NCI-H2029 (cell line): ENCODE measurements at regions not wholly inside any gene's neighbourhood (a gene's known extent, or its start where the extent isn't known, plus 50 kb on each side); places are given as distances from the start of the nearest gene placed in this dataset.

Experiments used
- DNase-seq: peaks from one replicate; lab custom pipeline; 2025; lab: John Stamatoyannopoulos, UW

- no peak for DNase-seq
Measured at GRCh38 chr18:41829647-41830516, 125.2 kb upstream of the PIK3C3 start.

DNA sequence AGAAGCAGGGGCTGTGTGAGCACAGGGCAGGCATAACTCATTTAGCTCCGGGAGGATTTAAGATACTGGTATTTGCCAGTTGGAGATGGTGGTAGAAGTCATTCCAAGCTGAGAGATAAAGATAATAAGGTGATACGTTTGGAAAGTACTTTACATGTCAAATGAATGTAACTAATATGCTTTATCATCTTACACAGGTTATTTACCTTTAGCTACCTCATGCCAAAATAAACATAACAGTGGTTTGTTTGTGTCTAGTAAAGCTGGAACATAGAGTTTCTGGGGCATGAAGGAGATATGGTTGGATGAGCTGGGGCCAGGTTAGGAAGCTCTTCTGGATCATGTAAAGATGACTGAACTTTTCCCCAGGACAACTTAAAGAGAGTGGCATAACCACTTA, 126.9 kb upstream of the PIK3C3 start:
- peak; percentile 85 for DNase-seq

DNA sequence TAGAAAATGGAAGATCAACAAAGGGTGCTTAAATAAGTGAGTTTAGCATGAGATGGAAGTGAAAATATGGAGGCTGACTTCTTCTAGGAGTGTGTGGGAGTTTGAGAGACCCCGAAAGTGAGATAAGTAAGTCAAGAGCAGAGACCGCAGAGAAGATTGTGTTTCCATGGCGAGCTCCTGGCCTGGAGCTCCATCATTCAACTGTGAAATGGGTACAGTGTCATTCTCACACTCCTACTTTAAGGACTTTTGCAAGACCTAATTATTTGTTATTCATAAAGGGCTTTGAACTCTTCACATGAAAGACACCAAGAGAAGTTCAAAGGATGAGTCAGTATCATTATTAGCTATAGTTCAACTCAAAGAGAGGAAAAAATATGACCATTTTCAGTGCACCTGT, 134.2 kb upstream of the PIK3C3 start:
- DNase-seq, result no peak

DNA sequence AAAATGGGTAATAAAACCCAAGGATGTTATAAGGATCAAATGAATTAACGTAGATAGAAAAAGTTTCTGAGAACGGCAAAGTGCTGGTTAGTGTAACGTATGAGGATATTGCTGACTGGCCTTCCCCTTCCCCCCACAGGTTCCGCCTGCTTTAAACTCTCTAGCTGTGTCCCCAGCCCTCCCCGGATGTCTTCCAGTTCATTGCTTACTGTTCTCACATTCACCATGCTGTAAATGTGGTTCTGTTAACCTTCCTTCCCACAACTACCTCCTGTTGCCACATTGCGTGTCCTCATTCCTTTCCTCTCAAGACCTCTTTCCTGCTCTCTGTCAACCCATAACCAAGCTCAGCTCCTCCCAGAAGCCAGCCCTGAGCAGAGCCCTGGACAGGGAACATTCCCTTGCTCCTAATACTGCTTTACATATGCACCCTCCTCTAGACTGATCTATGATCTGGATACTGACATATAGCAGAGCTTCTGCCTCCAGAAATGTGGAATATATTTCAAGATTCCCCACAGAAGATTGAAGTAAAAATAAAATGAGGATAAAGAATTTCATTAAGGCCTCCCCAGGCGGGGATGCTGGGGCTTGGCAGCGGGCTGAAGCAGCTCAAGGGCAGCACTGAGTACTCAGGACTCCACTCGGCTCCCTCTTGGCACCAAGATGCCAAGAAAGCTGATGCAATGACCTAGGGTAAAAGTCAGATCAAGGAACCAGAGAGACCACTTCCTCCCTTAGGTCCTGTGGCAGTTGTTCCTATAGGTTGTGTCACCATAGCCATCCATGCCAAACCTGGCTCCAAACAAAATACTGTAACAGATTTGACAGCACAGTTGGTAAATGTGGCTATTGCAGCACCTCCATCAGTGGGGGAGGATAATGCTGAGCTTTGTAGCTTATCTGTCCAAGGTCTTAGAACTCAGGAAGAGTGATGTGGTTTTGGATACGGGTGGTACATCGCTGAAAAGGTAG, 136.4 kb upstream of the PIK3C3 start:
- no peak for DNase-seq

DNA sequence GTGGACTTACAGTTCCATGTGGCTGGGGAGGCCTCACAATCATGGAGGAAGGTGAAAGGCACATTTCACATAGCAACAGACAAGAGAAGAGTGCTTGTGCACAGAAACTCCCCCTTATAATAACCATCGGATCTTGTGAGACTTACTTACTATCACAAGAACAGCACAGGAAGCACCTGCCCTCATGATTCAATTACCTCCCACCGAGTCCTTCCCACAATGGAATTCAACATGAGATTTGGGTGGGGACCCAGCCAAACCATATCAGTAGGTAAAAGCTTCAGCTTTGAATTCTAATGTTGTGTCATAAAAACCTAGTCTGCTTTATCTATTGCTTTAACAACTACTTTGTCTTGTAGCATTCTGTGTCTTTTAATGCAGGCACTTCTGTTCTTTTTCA, 140.4 kb upstream of the PIK3C3 start:
- DNase-seq, result no peak

DNA sequence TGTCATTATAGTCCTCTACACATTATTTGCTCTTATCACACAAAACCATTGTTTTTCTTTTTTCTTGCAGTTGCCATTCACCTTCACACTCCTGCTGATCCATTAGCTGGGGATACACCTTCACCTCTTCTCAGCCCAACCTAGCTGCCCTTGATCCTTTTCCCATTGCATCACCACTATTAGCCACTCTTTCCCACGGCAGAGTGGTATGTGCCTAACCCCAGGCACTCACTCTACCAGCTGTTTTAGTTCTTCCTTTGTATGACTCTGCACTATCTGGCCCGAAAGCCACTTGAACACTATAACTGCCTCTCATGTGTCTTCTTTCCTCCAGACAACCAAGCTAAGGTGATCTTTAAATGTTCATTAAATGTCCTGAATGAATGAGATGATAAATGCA, 145.4 kb upstream of the PIK3C3 start:
- DNase-seq, result peak; percentile 11

- DNase-seq, result no peak
Measured at GRCh38 chr18:41805341-41805740, 149.7 kb upstream of the PIK3C3 start.

DNA sequence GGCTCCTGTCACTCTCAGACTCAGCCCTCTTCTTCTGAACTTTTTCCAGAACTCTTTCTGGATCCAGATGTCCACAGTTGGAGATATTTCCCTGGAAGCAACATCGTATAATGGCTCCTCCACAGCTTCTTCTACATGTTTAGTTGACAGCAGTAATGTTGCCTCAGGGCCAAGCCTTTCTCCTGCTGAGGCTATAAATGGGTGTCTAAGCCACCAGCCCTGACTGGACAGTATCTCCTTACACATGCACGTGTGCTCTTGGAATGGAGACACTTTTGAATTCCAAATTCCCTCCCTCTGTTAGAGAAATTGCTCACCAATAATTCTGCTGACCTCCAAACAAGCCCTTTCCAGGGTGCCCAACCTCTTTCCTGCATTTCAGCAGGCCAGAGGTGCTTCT, 156.2 kb upstream of the PIK3C3 start:
- no peak for DNase-seq

- no peak for DNase-seq
Measured at GRCh38 chr18:41790687-41791086, 164.3 kb upstream of the PIK3C3 start.

- no peak for DNase-seq
Measured at GRCh38 chr18:41789001-41789400, 166.0 kb upstream of the PIK3C3 start.

DNA sequence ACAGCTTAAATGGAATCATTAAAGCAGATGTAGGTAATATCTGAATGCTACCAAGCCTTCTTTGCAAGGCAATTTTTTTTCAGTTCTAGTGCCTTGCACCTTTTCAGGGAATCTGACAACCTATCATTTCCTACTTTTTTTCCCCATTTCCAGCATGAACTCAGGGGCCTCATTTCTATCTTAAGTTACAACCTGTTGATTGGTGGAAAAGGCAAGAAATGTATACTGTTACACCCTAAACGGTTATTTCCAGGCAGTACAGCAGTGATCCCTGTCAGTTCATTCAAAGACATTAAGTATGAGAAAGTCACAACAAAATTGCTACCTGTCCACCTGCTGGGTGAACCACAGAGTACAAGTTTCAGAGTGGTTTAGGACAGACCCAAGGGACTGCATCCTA, 171.2 kb upstream of the PIK3C3 start:
- no peak for DNase-seq

DNA sequence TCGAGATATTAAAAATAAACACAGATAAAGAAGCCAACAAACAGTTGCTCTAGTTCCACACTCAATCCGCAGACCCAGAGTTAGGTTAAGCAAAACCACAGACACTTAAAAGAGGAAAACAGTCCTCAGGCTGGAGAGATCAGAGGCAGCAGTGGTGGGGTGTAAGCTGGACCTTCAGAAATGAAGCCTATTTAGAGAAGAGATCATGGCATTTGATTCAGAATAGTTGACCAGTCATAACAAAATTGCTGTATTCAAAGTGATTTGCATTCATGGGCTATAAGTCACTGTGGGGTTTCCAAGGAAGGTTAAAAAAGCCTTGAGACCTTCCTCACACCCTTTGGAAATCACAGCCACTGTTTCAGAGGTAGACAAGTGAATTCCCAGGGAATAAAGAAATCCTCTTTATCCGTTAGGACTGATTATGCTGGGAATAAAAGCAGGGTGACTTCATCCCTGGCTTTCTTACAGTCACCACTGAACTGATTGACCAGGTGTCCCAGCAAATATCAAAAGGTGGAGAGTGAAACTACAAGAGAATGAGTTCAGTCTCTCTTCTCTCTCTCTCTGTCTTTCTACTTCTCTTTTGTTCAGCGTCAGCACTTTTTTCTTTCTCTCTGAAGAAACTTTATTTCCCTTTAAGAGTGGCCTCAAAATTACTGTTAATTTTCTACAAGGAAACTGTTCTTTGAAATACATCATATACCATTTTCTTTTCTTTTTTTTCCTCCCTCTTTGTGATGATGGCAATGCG, 171.8 kb upstream of the PIK3C3 start:
- DNase-seq, result no peak

DNA sequence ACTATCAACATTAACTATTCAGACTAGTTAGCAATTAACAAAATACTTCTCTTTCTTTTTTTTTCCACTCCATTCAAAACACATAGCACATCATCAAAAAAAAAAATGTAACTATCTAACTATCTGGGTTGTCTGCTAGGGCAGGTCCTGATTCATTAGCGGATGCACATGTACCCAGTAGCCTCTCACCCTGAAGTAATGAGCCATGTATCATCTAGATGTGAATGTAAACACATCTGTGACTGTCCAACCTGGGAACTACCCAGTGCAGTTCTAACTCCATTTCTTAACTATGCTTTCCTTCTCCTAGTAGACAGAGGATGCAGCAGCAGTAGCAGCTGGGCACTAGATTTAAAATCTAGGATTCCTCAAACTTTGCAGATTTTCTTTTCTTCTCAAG, 183.1 kb upstream of the PIK3C3 start:
- DNase-seq, result no peak

GRCh38 chr18:41769265-41769664, 185.8 kb upstream of the PIK3C3 start:
- DNase-seq, result no peak

GRCh38 chr18:41768467-41768866, 186.6 kb upstream of the PIK3C3 start:
- DNase-seq, result no peak

DNA sequence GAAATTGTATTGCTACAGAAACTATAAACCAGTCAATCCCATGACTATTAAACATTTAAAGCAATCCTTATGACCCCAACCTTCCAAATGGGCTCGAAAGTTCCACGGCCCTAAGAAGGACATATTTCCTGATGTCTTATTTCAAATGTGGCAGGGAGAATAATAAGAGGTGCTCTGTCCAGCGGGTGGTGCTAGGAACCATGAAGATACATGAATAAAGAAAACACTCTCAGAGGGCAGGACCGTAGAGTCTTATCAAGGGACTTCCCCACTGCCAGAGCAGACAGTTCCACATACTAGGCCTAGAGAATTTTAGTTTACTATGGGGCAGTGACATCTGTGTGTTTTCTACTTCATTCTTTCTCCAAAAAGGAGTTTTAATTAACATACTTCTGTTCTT, 187.1 kb upstream of the PIK3C3 start:
- DNase-seq, result no peak

- peak; percentile 72 for DNase-seq
Measured at GRCh38 chr18:41765460-41765859, 189.6 kb upstream of the PIK3C3 start.

DNA sequence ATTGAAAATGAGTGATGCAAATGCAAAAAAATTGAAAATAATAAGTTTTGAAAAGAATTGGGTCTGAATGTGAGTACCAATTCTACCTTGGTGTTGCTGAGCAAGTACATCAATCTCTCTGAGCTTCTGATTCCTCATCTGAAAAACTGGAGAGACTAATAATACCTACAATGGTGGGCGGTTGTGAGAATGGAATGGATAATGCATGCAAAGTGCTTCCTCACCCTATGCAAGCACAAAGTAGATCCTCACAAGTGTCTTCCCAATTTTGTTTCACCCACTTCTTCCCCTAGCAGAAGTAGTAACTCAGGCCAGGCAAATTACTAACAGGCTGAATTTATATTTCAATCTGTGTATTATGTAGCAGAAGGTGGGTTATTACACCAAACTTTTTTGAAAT, 191.7 kb upstream of the PIK3C3 start:
- DNase-seq, result no peak

GRCh38 chr18:41761333-41762018, 193.6 kb upstream of the PIK3C3 start:
- no peak for DNase-seq

DNA sequence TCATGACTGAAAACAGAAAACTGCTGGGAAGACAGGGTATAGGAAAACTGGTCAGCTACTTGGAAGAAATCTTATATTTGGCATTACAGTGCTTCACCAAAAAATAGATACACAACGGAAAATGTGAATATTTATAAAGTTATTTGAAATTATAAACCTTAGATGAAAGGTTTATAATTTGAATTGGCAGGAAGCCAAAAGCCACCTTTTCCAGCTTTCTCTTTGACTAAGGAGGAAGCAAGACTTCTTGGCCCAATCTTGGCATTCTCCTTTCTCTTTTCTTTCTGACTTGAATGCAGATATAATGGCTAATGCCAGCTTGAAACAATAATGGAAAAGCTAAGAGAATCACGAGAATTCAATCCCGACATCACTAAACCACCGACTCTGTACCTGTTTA, 196.5 kb upstream of the PIK3C3 start:
- no peak for DNase-seq

GRCh38 chr18:41756141-41756540, 198.9 kb upstream of the PIK3C3 start:
- no peak for DNase-seq

DNA sequence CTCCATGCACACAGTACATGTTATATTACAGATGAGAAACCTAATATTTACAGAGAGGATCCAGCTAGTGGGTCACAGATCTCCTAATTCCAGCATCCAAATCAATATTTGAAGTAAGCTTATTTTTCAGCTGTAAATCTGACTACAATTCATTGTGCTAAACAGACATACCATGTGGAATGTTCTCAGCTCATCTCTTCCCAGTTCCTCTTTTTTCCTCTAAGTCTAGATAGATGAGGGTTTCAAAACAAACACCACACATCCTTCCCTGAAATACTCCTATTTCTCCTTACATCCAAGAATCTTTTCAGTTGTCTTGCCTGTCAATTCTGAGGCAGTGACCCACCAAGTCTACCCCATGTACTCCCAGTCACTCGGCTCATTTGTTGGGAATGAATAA, 200.7 kb upstream of the PIK3C3 start:
- no peak for DNase-seq
